CD4-positive, alpha-beta T cell treated with Interleukin-4 for 4 hours (primary cell): ENCODE measurements at regions not wholly inside any gene's neighbourhood (a gene's known extent, or its start where the extent isn't known, plus 50 kb on each side); places are given as distances from the start of the nearest gene placed in this dataset.

Experiments used
- DNase-seq: peaks from one replicate; pipeline ENCODE4 v3.0.0-alpha.2; 2020

- no peak for DNase-seq
These were observed 54.0 kb upstream of the PRPS1L1 start for GRCh38 chr7:18081617-18082016.

- DNase-seq: no peak
These were observed 54.5 kb upstream of the PRPS1L1 start for GRCh38 chr7:18082169-18082568.

GRCh38 chr7:18086165-18087025 lies 58.7 kb upstream of the PRPS1L1 start:
- no peak for DNase-seq

GRCh38 chr7:18087026-18087686 lies 59.5 kb upstream of the PRPS1L1 start:
- DNase-seq: no peak

GRCh38 chr7:18087687-18088078 lies 60.0 kb upstream of the PRPS1L1 start:
- no peak for DNase-seq

- no peak for DNase-seq
These were observed 68.4 kb upstream of the PRPS1L1 start for GRCh38 chr7:18096087-18096486.

- DNase-seq: no peak
These were observed 74.9 kb upstream of the PRPS1L1 start for GRCh38 chr7:18102576-18102975.

GRCh38 chr7:18103436-18104218 lies 76.0 kb upstream of the PRPS1L1 start:
- no peak for DNase-seq

GRCh38 chr7:18109762-18110161 lies 82.1 kb upstream of the PRPS1L1 start:
- no peak for DNase-seq

- DNase-seq: no peak
These were observed 89.0 kb upstream of the PRPS1L1 start for GRCh38 chr7:18116661-18117060.

- DNase-seq: no peak
These were observed 89.8 kb upstream of the PRPS1L1 start for GRCh38 chr7:18117482-18117881.

- no peak for DNase-seq
These were observed 92.3 kb upstream of the PRPS1L1 start for GRCh38 chr7:18119985-18120384.

- DNase-seq: no peak
These were observed 96.0 kb upstream of the PRPS1L1 start for GRCh38 chr7:18123508-18124239.

- no peak for DNase-seq
These were observed 97.8 kb upstream of the PRPS1L1 start for GRCh38 chr7:18125476-18125875.

- no peak for DNase-seq
These were observed 98.6 kb upstream of the PRPS1L1 start for GRCh38 chr7:18126281-18126680.

GRCh38 chr7:18128846-18129245 lies 101.2 kb upstream of the PRPS1L1 start:
- no peak for DNase-seq

GRCh38 chr7:18132811-18133210 lies 105.2 kb upstream of the PRPS1L1 start:
- no peak for DNase-seq

GRCh38 chr7:18133921-18134320 lies 106.3 kb upstream of the PRPS1L1 start:
- DNase-seq: no peak

- DNase-seq: no peak
These were observed 113.3 kb upstream of the PRPS1L1 start for GRCh38 chr7:18140943-18141342.

GRCh38 chr7:18144166-18144565 lies 116.5 kb upstream of the PRPS1L1 start:
- DNase-seq: peak; percentile 2

GRCh38 chr7:18145160-18145559 lies 117.5 kb upstream of the PRPS1L1 start:
- no peak for DNase-seq

GRCh38 chr7:18151422-18151821 lies 123.8 kb upstream of the PRPS1L1 start:
- DNase-seq: no peak

- no peak for DNase-seq
These were observed 125.6 kb upstream of the PRPS1L1 start for GRCh38 chr7:18153183-18153748.
